A549 (cell line): ENCODE measurements at regions not wholly inside any gene's neighbourhood (a gene's known extent, or its start where the extent isn't known, plus 50 kb on each side); places are given as distances from the start of the nearest gene placed in this dataset.

Experiments used
- ATAC-seq, 2 experiments: fragments of 200-7000 bp in 1 of 2; fragments of >200 bp in 1 of 2; cut with Nextera tagmentation in 1 of 2; cut with Tn5 transposase in 1 of 2; 3 replicates each; pipeline versions ENCODE4 v1.8.0 to v1.9.1; 2018 to 2020; ENCODE audit warnings: mild to moderate bottlenecking in 1 of 2, moderate library complexity in 1 of 2
- CTCF ChIA-PET: fragments of 300-600 bp; sonication (Branson Sonifier 250); formaldehyde crosslinking; extraction: SDS; loops from one replicate; lab custom pipeline; 2021; ENCODE audit warnings: antibody characterized with exemption, inconsistent platforms; lab: Yijun Ruan, JAX
- POLR2A ChIA-PET: fragments of 350-600 bp; formaldehyde crosslinking; extraction: SDS; loops from one replicate; lab custom pipeline; 2021; ENCODE audit warnings: antibody characterized with exemption, inconsistent platforms; lab: Yijun Ruan, JAX
- DNase-seq, 2 experiments: peaks; one replicate each; pipeline versions ENCODE4 v3.0.0 to v3.0.0-alpha.2; 2011 to 2016; ENCODE audit warnings: low read depth in 1 of 2, low spot score in 1 of 2
- FAIRE-seq: peaks from 2 replicates; lab custom pipeline; 2011; peaks lifted over from hg19 to GRCh38; lab: Jason Lieb, UNC
- H3K27ac ChIP-seq, 2 experiments: fragments of >200 bp; sonication (Bioruptor Twin); formaldehyde crosslinking; 3 replicates each; pipeline ENCODE4 v1.5.1; 2016 to 2017
- H3K4me1 ChIP-seq: fragments of >200 bp; sonication (Bioruptor Twin); formaldehyde crosslinking; 3 replicates; pipeline ENCODE4 v1.6.1; 2016
- H3K4me2 ChIP-seq: fragments of >200 bp; sonication (Bioruptor Twin); formaldehyde crosslinking; 3 replicates; pipeline ENCODE4 v1.6.1; 2016
- H3K4me3 ChIP-seq: fragments of >200 bp; sonication (Bioruptor Twin); formaldehyde crosslinking; 3 replicates; pipeline ENCODE4 v1.5.1; 2016
- H3K9me3 ChIP-seq: fragments of >200 bp; sonication (Bioruptor Twin); formaldehyde crosslinking; 3 replicates; pipeline ENCODE4 v1.6.1; 2016
- CBX2 ChIP-seq: fragments of 200-600 bp; sonication (generic); IDR thresholded peaks from 2 replicates; pipeline ENCODE4 v1.6.1; 2016; ENCODE audit warnings: low read depth, mild to moderate bottlenecking, borderline replicate concordance
- CEBPB ChIP-seq, 2 experiments: fragments of >200 bp in 1 of 2; sonication (Bioruptor Twin) in 1 of 2; formaldehyde crosslinking in 1 of 2; IDR thresholded peaks; 2 replicates each; pipeline ENCODE4 v1.6.1; 2012 to 2016
- CHD4 ChIP-seq: fragments of 200-600 bp; sonication (generic); IDR thresholded peaks from 2 replicates; pipeline ENCODE4 v1.6.1; 2016; ENCODE audit warnings: antibody characterized with exemption, mild to moderate bottlenecking, borderline replicate concordance
- CTCF ChIP-seq: fragments of >200 bp; sonication (Bioruptor Twin); formaldehyde crosslinking; IDR thresholded peaks from 3 replicates; pipeline ENCODE4 v1.5.1; 2016
- E2F6 ChIP-seq: IDR thresholded peaks from 2 replicates; pipeline ENCODE4 v1.6.1; 2012; ENCODE audit warnings: low read depth, borderline replicate concordance
- EHF ChIP-seq: fragments of 250-450 bp; sonication (Bioruptor Pico); IDR thresholded peaks from 2 replicates; pipeline ENCODE4 v1.5.0; 2020; ENCODE audit warnings: mild to moderate bottlenecking
- EHMT2 ChIP-seq: fragments of 200-600 bp; sonication (generic); IDR thresholded peaks from 2 replicates; pipeline ENCODE4 v1.6.1; 2016; ENCODE audit warnings: antibody characterized with exemption, low read depth, mild to moderate bottlenecking, moderate library complexity
- EP300 ChIP-seq, 2 experiments: fragments of >200 bp; sonication (Bioruptor Twin); formaldehyde crosslinking; IDR thresholded peaks; 2 replicates in 1 of 2; 3 replicates in 1 of 2; pipeline ENCODE4 v1.6.1; 2016 to 2017
- FOSB ChIP-seq: fragments of 250-450 bp; sonication (Bioruptor Pico); IDR thresholded peaks from 2 replicates; pipeline ENCODE4 v1.5.0; 2020; ENCODE audit warnings: mild to moderate bottlenecking, moderate library complexity
- FOSL2 ChIP-seq, 2 experiments: fragments of 450-650 bp in 1 of 2; fragments of >200 bp in 1 of 2; sonication (Bioruptor Twin) in 1 of 2; formaldehyde crosslinking; IDR thresholded peaks; 2 replicates each; pipeline versions ENCODE4 v1.5.0 to v1.6.1; 2016 to 2020; ENCODE audit warnings: mild to moderate bottlenecking in 1 of 2, moderate library complexity in 1 of 2
- FOXS1 ChIP-seq: fragments of 250-450 bp; sonication (Bioruptor Pico); IDR thresholded peaks from 2 replicates; pipeline ENCODE4 v1.5.0; 2020; ENCODE audit warnings: mild to moderate bottlenecking, moderate library complexity
- HDAC2 ChIP-seq: fragments of 200-600 bp; sonication (generic); IDR thresholded peaks from 2 replicates; pipeline ENCODE4 v1.6.1; 2016
- HEYL ChIP-seq: fragments of 250-450 bp; sonication (Bioruptor Pico); IDR thresholded peaks from 2 replicates; pipeline ENCODE4 v1.8.0; 2021; ENCODE audit warnings: mild to moderate bottlenecking, moderate library complexity
- HMGXB4 ChIP-seq: fragments of 250-450 bp; sonication (Bioruptor Pico); IDR thresholded peaks from 2 replicates; pipeline ENCODE4 v1.5.0; 2021; ENCODE audit warnings: mild to moderate bottlenecking, moderate library complexity, borderline replicate concordance
- HOXA7 ChIP-seq: fragments of 250-450 bp; sonication (Bioruptor Pico); IDR thresholded peaks from 2 replicates; pipeline ENCODE4 v1.5.0; 2020; ENCODE audit warnings: mild to moderate bottlenecking, moderate library complexity
- KDM1A ChIP-seq: fragments of 200-600 bp; sonication (generic); IDR thresholded peaks from 2 replicates; pipeline ENCODE4 v1.6.1; 2016; ENCODE audit warnings: low read depth, mild to moderate bottlenecking
- MAX ChIP-seq: IDR thresholded peaks from 2 replicates; pipeline ENCODE4 v1.6.1; 2012
- MYC ChIP-seq: IDR thresholded peaks from 2 replicates; pipeline ENCODE4 v1.6.1; 2012; ENCODE audit warnings: mild to moderate bottlenecking, inconsistent platforms, low read length, improper control_type of control experiment, borderline replicate concordance
- NPAS2 ChIP-seq: fragments of 250-450 bp; sonication (Bioruptor Pico); IDR thresholded peaks from 2 replicates; pipeline ENCODE4 v1.8.0; 2022; ENCODE audit warnings: mild to moderate bottlenecking, moderate library complexity, borderline replicate concordance
- NR3C1 ChIP-seq: fragments of >200 bp; sonication (Bioruptor Twin); formaldehyde crosslinking; IDR thresholded peaks from 3 replicates; pipeline ENCODE4 v1.6.1; 2017
- PHF8 ChIP-seq: fragments of 200-600 bp; sonication (generic); IDR thresholded peaks from 2 replicates; pipeline ENCODE4 v1.6.1; 2016; ENCODE audit warnings: low read depth, mild to moderate bottlenecking, antibody characterized with exemption, moderate library complexity, borderline replicate concordance
- POLR2AphosphoS2 ChIP-seq: conservative IDR thresholded peaks from 2 replicates; pipeline ENCODE4 v1.6.1; 2012; ENCODE audit warnings: low read length, improper control_type of control experiment, inconsistent platforms
- RAD21 ChIP-seq, 2 experiments: fragments of >200 bp in 1 of 2; sonication (Bioruptor Twin) in 1 of 2; formaldehyde crosslinking in 1 of 2; IDR thresholded peaks in 1 of 2; conservative IDR thresholded peaks in 1 of 2; 2 replicates in 1 of 2; 3 replicates in 1 of 2; pipeline ENCODE4 v1.6.1; 2012 to 2018; ENCODE audit warnings: inconsistent platforms in 1 of 2
- RARB ChIP-seq: fragments of 250-450 bp; sonication (Bioruptor Pico); IDR thresholded peaks from 2 replicates; pipeline ENCODE4 v1.8.0; 2021; ENCODE audit warnings: mild to moderate bottlenecking, moderate library complexity
- RFX5 ChIP-seq: fragments of 450-650 bp; IDR thresholded peaks from 2 replicates; pipeline ENCODE4 v1.7.1; 2014; ENCODE audit warnings: antibody characterized with exemption, mild to moderate bottlenecking, moderate library complexity
- SMC3 ChIP-seq: fragments of >200 bp; sonication (Bioruptor Twin); formaldehyde crosslinking; IDR thresholded peaks from 3 replicates; pipeline ENCODE4 v1.6.1; 2018; ENCODE audit warnings: inconsistent platforms
- TFCP2L1 ChIP-seq: fragments of 250-450 bp; sonication (Bioruptor Pico); IDR thresholded peaks from 2 replicates; pipeline ENCODE4 v1.5.0; 2021; ENCODE audit warnings: mild to moderate bottlenecking
- TP53 ChIP-seq: fragments of 250-450 bp; sonication (Bioruptor Pico); IDR thresholded peaks from 2 replicates; pipeline ENCODE4 v1.5.0; 2021; ENCODE audit warnings: mild to moderate bottlenecking, moderate library complexity
- ZNF302 ChIP-seq: fragments of 250-450 bp; sonication (Bioruptor Pico); IDR thresholded peaks from 2 replicates; pipeline ENCODE4 v1.9.0; 2021; ENCODE audit warnings: inconsistent platforms, mild to moderate bottlenecking, moderate library complexity
- WGBS: methylation state at CpG from one replicate; pipeline ENCODE4 v1.1.6; 2017; ENCODE audit errors: missing lambda C conversion rate; 5-methylcytosine and 5-hydroxymethylcytosine counted together

- WGBS, result 1% methylated on average over 2 of the region's 2 CpGs
- no peak for FAIRE-seq
- TF ChIP-seq KDM1A (no peak), CBX2 (no peak), RFX5 (no peak), RAD21 (conservative IDR thresholded peaks at IDR 0.05 in 1 of 2, IDR thresholded peaks at IDR 0.05 in 1 of 2) (no peak), PHF8 (no peak), ZNF302 (CRISPR knock-in tag) (no peak), CEBPB (IDR thresholded peaks at IDR 0.05) (no peak), FOXS1 (CRISPR knock-in tag) (no peak), POLR2AphosphoS2 (no peak), FOSL2 (IDR thresholded peaks at IDR 0.05) (no peak), FOSL2 (CRISPR knock-in tag; IDR thresholded peaks at IDR 0.05) (no peak), TP53 (CRISPR knock-in tag) (no peak), FOSB (CRISPR knock-in tag) (no peak), NPAS2 (CRISPR knock-in tag) (no peak), NR3C1 (no peak), MYC (no peak), CHD4 (no peak), HOXA7 (CRISPR knock-in tag) (no peak), HDAC2 (no peak)
These were observed 217.6 kb downstream of the LTN1 start for GRCh38 chr21:28775071-28775470.

GRCh38 chr21:28773036-28773435 lies 219.6 kb downstream of the LTN1 start:
- ChIA-PET CTCF (interaction anchor here (0.7 to 1.2 kb wide), 2 partner anchors 27 to 129 kb away, joined by 3 read pairs; no protein-coding TSS in a partner anchor), POLR2A (no interaction called here)
- no peak for FAIRE-seq
- H3K27ac ChIP-seq, result no peak overlapping the region
- no peaks in the 10 kb centered on the region for H3K9me3 ChIP-seq
- peaks cover 2% of the 10 kb centered on the region; the same call in 1 of the 3 replicates for H3K4me1 ChIP-seq
- no peak for ATAC-seq
- no peak overlapping the region for H3K4me2 ChIP-seq
- no peak for DNase-seq
- TF ChIP-seq RARB (CRISPR knock-in tag) (no peak), E2F6 (no peak), NR3C1 (no peak), FOSL2 (IDR thresholded peaks at IDR 0.05) (no peak), FOSL2 (CRISPR knock-in tag; IDR thresholded peaks at IDR 0.05) (no peak), RFX5 (no peak), CTCF (no peak), MAX (no peak), TFCP2L1 (CRISPR knock-in tag) (no peak), KDM1A (no peak), EP300 (IDR thresholded peaks at IDR 0.05) (no peak), HEYL (CRISPR knock-in tag) (no peak), HMGXB4 (no peak), EHF (CRISPR knock-in tag) (no peak), SMC3 (no peak), EHMT2 (no peak), POLR2AphosphoS2 (no peak), HDAC2 (no peak)
- WGBS, result 25% methylated on average over 2 of the region's 2 CpGs
- H3K4me3 ChIP-seq, result no peak overlapping the region

More at GRCh38 chr21:28775071-28775470, 217.6 kb downstream of the LTN1 start:
- no peak for ATAC-seq
- H3K4me3 ChIP-seq, result no peak overlapping the region
- no peaks in the 10 kb centered on the region for H3K9me3 ChIP-seq
- CTCF ChIA-PET, result no interaction called here
- no peak overlapping the region for H3K27ac ChIP-seq
- H3K4me1 ChIP-seq, result peaks cover 2% of the 10 kb centered on the region; the same call in 1 of the 3 replicates
- H3K4me2 ChIP-seq, result no peak overlapping the region
- no peak for DNase-seq
- POLR2A ChIA-PET, result no interaction called here
